Superior temporal gyrus (tissue), 1 donor: ENCODE measurements at regions not wholly inside any gene's neighbourhood (a gene's known extent, or its start where the extent isn't known, plus 50 kb on each side); places are given as distances from the start of the nearest gene placed in this dataset.

Source experiments
- DNase-seq: peaks from one replicate; pipeline ENCODE4 v3.0.0-alpha.2; 2016; ENCODE audit errors: extremely low spot score

GRCh38 chr12:39047539-39048262, 142.3 kb upstream of the CPNE8 start:
- no peak for DNase-seq

GRCh38 chr12:39044754-39045153, 139.4 kb upstream of the CPNE8 start:
- no peak for DNase-seq

GRCh38 chr12:39043424-39043822, 138.0 kb upstream of the CPNE8 start:
- no peak for DNase-seq

- DNase-seq, result no peak
These were observed 134.9 kb upstream of the CPNE8 start for GRCh38 chr12:39040275-39040674.

- no peak for DNase-seq
These were observed 131.7 kb upstream of the CPNE8 start for GRCh38 chr12:39037115-39037514.

GRCh38 chr12:39036105-39036504, 130.7 kb upstream of the CPNE8 start:
- DNase-seq, result no peak

GRCh38 chr12:39033782-39034181, 128.4 kb upstream of the CPNE8 start:
- DNase-seq, result no peak

- no peak for DNase-seq
These were observed 127.1 kb upstream of the CPNE8 start for GRCh38 chr12:39032448-39032847.

GRCh38 chr12:39032034-39032433, 126.6 kb upstream of the CPNE8 start:
- no peak for DNase-seq

GRCh38 chr12:39028382-39028781, 123.0 kb upstream of the CPNE8 start:
- DNase-seq, result no peak

GRCh38 chr12:39012870-39013269, 107.5 kb upstream of the CPNE8 start:
- no peak for DNase-seq

- no peak for DNase-seq
These were observed 105.8 kb upstream of the CPNE8 start for GRCh38 chr12:39011166-39011565.

- DNase-seq, result no peak
These were observed 105.0 kb upstream of the CPNE8 start for GRCh38 chr12:39010406-39010805.

- DNase-seq, result no peak
These were observed 102.2 kb upstream of the CPNE8 start for GRCh38 chr12:39007619-39008018.

GRCh38 chr12:39006286-39006685, 100.9 kb upstream of the CPNE8 start:
- DNase-seq, result no peak

- no peak for DNase-seq
These were observed 100.3 kb upstream of the CPNE8 start for GRCh38 chr12:39005671-39006070.

GRCh38 chr12:39003541-39004155, 98.3 kb upstream of the CPNE8 start:
- no peak for DNase-seq

GRCh38 chr12:39000370-39000769, 95.0 kb upstream of the CPNE8 start:
- DNase-seq, result no peak

- no peak for DNase-seq
These were observed 93.6 kb upstream of the CPNE8 start for GRCh38 chr12:38998887-38999482.

GRCh38 chr12:38995249-38995648, 89.9 kb upstream of the CPNE8 start:
- no peak for DNase-seq

GRCh38 chr12:38985961-38986360, 80.6 kb upstream of the CPNE8 start:
- no peak for DNase-seq

- no peak for DNase-seq
These were observed 79.0 kb upstream of the CPNE8 start for GRCh38 chr12:38984388-38984787.

- DNase-seq, result no peak
These were observed 77.8 kb upstream of the CPNE8 start for GRCh38 chr12:38983117-38983571.
